GM21825 (cell line): ENCODE measurements at regions not wholly inside any gene's neighbourhood (a gene's known extent, or its start where the extent isn't known, plus 50 kb on each side); places are given as distances from the start of the nearest gene placed in this dataset.

Experiments used
- ATAC-seq: cut with Tn5 transposase; IDR thresholded peaks from one replicate; pipeline ENCODE4 v1.9.1; 2021; ENCODE audit warnings: mild to moderate bottlenecking, moderate library complexity; ENCODE audit not compliant: unreplicated experiment

GRCh38 chr2:20559277-20559676, 91.6 kb downstream of the HS1BP3 start:
- ATAC-seq, result no peak

GRCh38 chr2:20560011-20560410, 90.9 kb downstream of the HS1BP3 start:
- no peak for ATAC-seq

- no peak for ATAC-seq
Measured at GRCh38 chr2:20560891-20561636, 89.8 kb downstream of the HS1BP3 start.

GRCh38 chr2:20561637-20562454, 89.1 kb downstream of the HS1BP3 start:
- no peak for ATAC-seq

GRCh38 chr2:20562540-20563225, 88.2 kb downstream of the HS1BP3 start:
- no peak for ATAC-seq

GRCh38 chr2:20563251-20563650, 87.6 kb downstream of the HS1BP3 start:
- no peak for ATAC-seq

GRCh38 chr2:20563833-20564232, 87.1 kb downstream of the HS1BP3 start:
- no peak for ATAC-seq

GRCh38 chr2:20565101-20565622, 85.7 kb downstream of the HS1BP3 start:
- ATAC-seq, result no peak

GRCh38 chr2:20565623-20566236, 85.2 kb downstream of the HS1BP3 start:
- ATAC-seq, result no peak

GRCh38 chr2:20566331-20566730, 84.6 kb downstream of the HS1BP3 start:
- no peak for ATAC-seq

GRCh38 chr2:20567159-20567925, 83.6 kb downstream of the HS1BP3 start:
- no peak for ATAC-seq
